ENCODE measurements at regions not wholly inside any gene's neighbourhood (a gene's known extent, or its start where the extent isn't known, plus 50 kb on each side); places are given as distances from the start of the nearest gene placed in this dataset.

DNA sequence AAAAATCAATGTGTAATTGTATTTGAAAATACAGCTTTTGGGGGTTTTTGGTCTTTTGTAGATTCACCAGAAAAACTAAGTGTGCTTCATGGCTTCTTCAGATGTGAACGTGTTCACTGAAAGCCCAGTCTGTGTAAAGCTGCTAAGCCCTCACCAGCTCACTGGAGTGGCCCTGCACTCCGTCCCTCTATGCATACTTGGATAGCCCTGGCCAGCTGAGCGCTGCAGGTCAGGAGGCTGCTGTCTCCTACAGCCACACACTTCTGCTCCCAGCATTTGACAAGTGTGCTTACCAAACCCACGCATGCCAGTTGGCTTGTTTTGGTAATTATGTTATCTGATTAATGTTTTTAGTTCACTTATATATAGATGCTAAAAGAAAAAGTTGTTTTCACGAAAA, 163.5 kb downstream of the TLR5 start:
- TF ChIP-seq, protein P1, sequence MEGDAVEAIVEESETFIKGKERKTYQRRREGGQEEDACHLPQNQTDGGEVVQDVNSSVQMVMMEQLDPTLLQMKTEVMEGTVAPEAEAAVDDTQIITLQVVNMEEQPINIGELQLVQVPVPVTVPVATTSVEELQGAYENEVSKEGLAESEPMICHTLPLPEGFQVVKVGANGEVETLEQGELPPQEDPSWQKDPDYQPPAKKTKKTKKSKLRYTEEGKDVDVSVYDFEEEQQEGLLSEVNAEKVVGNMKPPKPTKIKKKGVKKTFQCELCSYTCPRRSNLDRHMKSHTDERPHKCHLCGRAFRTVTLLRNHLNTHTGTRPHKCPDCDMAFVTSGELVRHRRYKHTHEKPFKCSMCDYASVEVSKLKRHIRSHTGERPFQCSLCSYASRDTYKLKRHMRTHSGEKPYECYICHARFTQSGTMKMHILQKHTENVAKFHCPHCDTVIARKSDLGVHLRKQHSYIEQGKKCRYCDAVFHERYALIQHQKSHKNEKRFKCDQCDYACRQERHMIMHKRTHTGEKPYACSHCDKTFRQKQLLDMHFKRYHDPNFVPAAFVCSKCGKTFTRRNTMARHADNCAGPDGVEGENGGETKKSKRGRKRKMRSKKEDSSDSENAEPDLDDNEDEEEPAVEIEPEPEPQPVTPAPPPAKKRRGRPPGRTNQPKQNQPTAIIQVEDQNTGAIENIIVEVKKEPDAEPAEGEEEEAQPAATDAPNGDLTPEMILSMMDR (IDR thresholded peaks at IDR 0.05) = no peak
- TF ChIP-seq POLR2A (IDR thresholded peaks at IDR 0.05) = no peak

Data from testis (tissue), 2 donors.